Panc1 (cell line): ENCODE measurements at regions not wholly inside any gene's neighbourhood (a gene's known extent, or its start where the extent isn't known, plus 50 kb on each side); places are given as distances from the start of the nearest gene placed in this dataset.

Experiments used
- ATAC-seq: fragments of 200-7000 bp; cut with Tn5 transposase; 2 replicates; pipeline ENCODE4 v1.9.1; 2020; ENCODE audit warnings: mild to moderate bottlenecking, moderate library complexity
- BruUV-seq: library from RNA; stranded (reverse); fragments of 400-500 nt; replicated peaks from 2 replicates; lab custom pipeline; 2021; lab: Mats Ljungman, UMichigan
- CTCF ChIA-PET: fragments of 300-600 bp; sonication (Branson Sonifier 250); formaldehyde crosslinking; loops from one replicate; lab custom pipeline; 2022; ENCODE audit warnings: antibody characterized with exemption; lab: Charles Lee
- POLR2A ChIA-PET: fragments of 300-600 bp; sonication (Branson Sonifier 250); formaldehyde crosslinking; loops from one replicate; lab custom pipeline; 2022; ENCODE audit warnings: antibody characterized with exemption; lab: Charles Lee
- DNase-seq: peaks from one replicate; pipeline ENCODE4 v3.0.0-alpha.2; 2010; ENCODE audit warnings: low read depth, low spot score
- H3K27ac ChIP-seq: 2 replicates; pipeline ENCODE4 v1.5.1; 2011; ENCODE audit warnings: mild to moderate bottlenecking, low read length, inconsistent platforms
- H3K27me3 ChIP-seq: fragments of 200-500 bp; sonication (Bioruptor generic); 2 replicates; pipeline ENCODE4 v1.6.0; 2014; ENCODE audit warnings: low read length, inconsistent platforms; ENCODE audit not compliant: control insufficient read depth, insufficient read depth
- H3K36me3 ChIP-seq: fragments of 200-500 bp; sonication (Bioruptor generic); 2 replicates; pipeline ENCODE4 v1.5.1; 2014; ENCODE audit warnings: inconsistent platforms, mild to moderate bottlenecking, low read length, moderate library complexity; ENCODE audit not compliant: control insufficient read depth, insufficient read depth
- H3K4me1 ChIP-seq: 2 replicates; pipeline ENCODE4 v1.5.1; 2011; ENCODE audit warnings: inconsistent platforms, mild to moderate bottlenecking, low read length, moderate library complexity; ENCODE audit not compliant: control insufficient read depth, insufficient read depth
- H3K4me3 ChIP-seq, 2 experiments: 2 replicates each; pipeline ENCODE4 v1.5.1; 2011 to 2012; ENCODE audit warnings: low read depth in 2 of 2, low read length in 2 of 2, mild to moderate bottlenecking in 2 of 2, inconsistent platforms in 1 of 2, moderate library complexity in 1 of 2
- H3K9me3 ChIP-seq: fragments of 200-500 bp; sonication (Bioruptor generic); 2 replicates; pipeline ENCODE4 v1.5.1; 2014; ENCODE audit warnings: low read depth, mild to moderate bottlenecking, inconsistent platforms, low read length, moderate library complexity; ENCODE audit not compliant: control insufficient read depth, insufficient read depth
- POLR2AphosphoS5 ChIP-seq: IDR thresholded peaks from 2 replicates; pipeline ENCODE4 v1.6.1; 2012; ENCODE audit warnings: mild to moderate bottlenecking, low read depth, low read length, moderate library complexity
- REST ChIP-seq, 2 experiments: IDR thresholded peaks; 2 replicates each; pipeline ENCODE4 v1.6.1; 2011 to 2012; ENCODE audit warnings: low read depth in 2 of 2, control low read depth in 1 of 2, low read length in 1 of 2, mild to moderate bottlenecking in 1 of 2, moderate library complexity in 1 of 2; ENCODE audit not compliant: insufficient read depth in 1 of 2
- SIN3A ChIP-seq: IDR thresholded peaks from 2 replicates; pipeline ENCODE4 v1.6.1; 2012; ENCODE audit warnings: low read depth, mild to moderate bottlenecking, low read length, moderate library complexity, borderline replicate concordance; ENCODE audit not compliant: insufficient read depth
- TCF7L2 ChIP-seq: IDR thresholded peaks from 2 replicates; pipeline ENCODE4 v1.6.1; 2011; ENCODE audit warnings: mild to moderate bottlenecking, low read depth, low read length, inconsistent platforms
- in situ Hi-C: cut with HindIII; loops from 2 replicates; pipeline ENCODE4 v1.10.0; 2016; ENCODE audit warnings: low sequenced_read_pairs, low pct_unique_long_range_greater_than_20kb
- intact Hi-C: fragments of 100-400 bp; cut with micrococcal nuclease; formaldehyde crosslinking; loops from one replicate; pipeline ENCODE4 v1.10.0; 2022; ENCODE audit not compliant: unreplicated experiment
- TF ChIP-seq, protein P1 (sequence below): fragments of 450-650 bp; IDR thresholded peaks from 2 replicates; pipeline ENCODE4 v1.5.1; 2017; ENCODE audit warnings: mild to moderate bottlenecking

GRCh38 chr10:84837041-84837812, 508.8 kb downstream of the CCSER2 start:
- POLR2A ChIA-PET = no interaction called here
- intact Hi-C loops (no loop called here), in situ Hi-C loops (no loop called here)
- TF ChIP-seq, protein P1, sequence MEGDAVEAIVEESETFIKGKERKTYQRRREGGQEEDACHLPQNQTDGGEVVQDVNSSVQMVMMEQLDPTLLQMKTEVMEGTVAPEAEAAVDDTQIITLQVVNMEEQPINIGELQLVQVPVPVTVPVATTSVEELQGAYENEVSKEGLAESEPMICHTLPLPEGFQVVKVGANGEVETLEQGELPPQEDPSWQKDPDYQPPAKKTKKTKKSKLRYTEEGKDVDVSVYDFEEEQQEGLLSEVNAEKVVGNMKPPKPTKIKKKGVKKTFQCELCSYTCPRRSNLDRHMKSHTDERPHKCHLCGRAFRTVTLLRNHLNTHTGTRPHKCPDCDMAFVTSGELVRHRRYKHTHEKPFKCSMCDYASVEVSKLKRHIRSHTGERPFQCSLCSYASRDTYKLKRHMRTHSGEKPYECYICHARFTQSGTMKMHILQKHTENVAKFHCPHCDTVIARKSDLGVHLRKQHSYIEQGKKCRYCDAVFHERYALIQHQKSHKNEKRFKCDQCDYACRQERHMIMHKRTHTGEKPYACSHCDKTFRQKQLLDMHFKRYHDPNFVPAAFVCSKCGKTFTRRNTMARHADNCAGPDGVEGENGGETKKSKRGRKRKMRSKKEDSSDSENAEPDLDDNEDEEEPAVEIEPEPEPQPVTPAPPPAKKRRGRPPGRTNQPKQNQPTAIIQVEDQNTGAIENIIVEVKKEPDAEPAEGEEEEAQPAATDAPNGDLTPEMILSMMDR = no peak
- TF ChIP-seq TCF7L2 = no peak
- no peak for TF ChIP-seq REST (IDR thresholded peaks at IDR 0.05; ENCODE audit: insufficient read depth in 1 of 2, low read depth in 2 of 2, low read length in 1 of 2)
- TF ChIP-seq POLR2AphosphoS5 = no peak
- no peaks in the 10 kb centered on the region for H3K27me3 ChIP-seq
- ATAC-seq (no peak), DNase-seq (no peak)
- no peaks in the 10 kb centered on the region for H3K4me1 ChIP-seq
- CTCF ChIA-PET = no interaction called here
- H3K27ac ChIP-seq = no peak overlapping the region
- BruUV-seq = no TSS peak
- H3K9me3 ChIP-seq = no peaks in the 10 kb centered on the region
- H3K4me3 ChIP-seq = no peak overlapping the region
- no peaks in the 10 kb centered on the region for H3K36me3 ChIP-seq

DNA sequence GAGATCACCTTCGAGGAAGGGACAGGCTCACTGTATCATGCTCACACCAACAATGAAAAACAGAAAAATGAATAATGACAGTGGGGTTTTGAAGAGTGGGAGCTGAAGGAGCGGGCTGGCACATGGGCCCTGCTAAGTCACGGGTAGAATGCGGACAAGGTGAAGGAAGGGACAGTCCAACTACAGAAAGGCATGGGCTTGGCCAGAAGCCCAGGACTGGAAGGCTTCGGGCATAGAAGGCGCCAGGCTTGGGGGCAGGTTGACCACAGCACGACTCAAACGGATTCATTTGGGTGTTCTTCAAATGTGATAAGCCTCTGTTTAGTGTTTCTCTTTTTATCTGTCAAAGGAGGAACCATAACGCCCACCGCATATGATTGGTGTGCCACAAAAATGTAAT, 509.5 kb downstream of the CCSER2 start:
- in situ Hi-C loops = no loop called here

More for the DNA sequence above, 509.5 kb downstream of the CCSER2 start:
- H3K4me3 ChIP-seq = no peak overlapping the region
- H3K27ac ChIP-seq = no peak overlapping the region
- no peaks in the 10 kb centered on the region for H3K4me1 ChIP-seq
- no TSS peak for BruUV-seq
- no peaks in the 10 kb centered on the region for H3K27me3 ChIP-seq
- TF ChIP-seq TCF7L2 (no peak), POLR2AphosphoS5 (no peak), SIN3A (no peak), REST (IDR thresholded peaks at IDR 0.05; ENCODE audit: insufficient read depth in 1 of 2, low read depth in 2 of 2, low read length in 1 of 2) (no peak)
- TF ChIP-seq, protein P1 = no peak
- DNase-seq (no peak), ATAC-seq (no peak)
- no peaks in the 10 kb centered on the region for H3K36me3 ChIP-seq
- ChIA-PET POLR2A (no interaction called here), CTCF (no interaction called here)
- no peaks in the 10 kb centered on the region for H3K9me3 ChIP-seq
- intact Hi-C loops = no loop called here
